SK-MEL-5 (cell line): ENCODE measurements at regions not wholly inside any gene's neighbourhood (a gene's known extent, or its start where the extent isn't known, plus 50 kb on each side); places are given as distances from the start of the nearest gene placed in this dataset.

Source experiments
- DNase-seq: peaks from one replicate; pipeline ENCODE4 v3.0.0-alpha.2; 2016; ENCODE audit warnings: low read depth, low spot score
- in situ Hi-C: cut with HindIII; loops from 2 replicates; pipeline ENCODE4 v1.10.0; 2016; ENCODE audit warnings: low sequenced_read_pairs, high pct_unique_total_duplicates, low pct_unique_long_range_greater_than_20kb

- no peak for DNase-seq
- in situ Hi-C loops, result no loop called here
These were observed 53.4 kb upstream of the NAV3 start for GRCh38 chr12:77777274-77777673.

GRCh38 chr12:77774761-77775160, 55.9 kb upstream of the NAV3 start:
- in situ Hi-C loops, result no loop called here

GRCh38 chr12:77772676-77773298, 57.9 kb upstream of the NAV3 start:
- no peak for DNase-seq
- in situ Hi-C loops, result no loop called here

More at GRCh38 chr12:77774761-77775160, 55.9 kb upstream of the NAV3 start:
- no peak for DNase-seq

- DNase-seq, result no peak
- in situ Hi-C loops, result no loop called here
These were observed 62.1 kb upstream of the NAV3 start for GRCh38 chr12:77768558-77768957.

- in situ Hi-C loops, result no loop called here
- no peak for DNase-seq
These were observed 62.8 kb upstream of the NAV3 start for GRCh38 chr12:77767756-77768343.

GRCh38 chr12:77767335-77767734, 63.4 kb upstream of the NAV3 start:
- in situ Hi-C loops, result no loop called here
- DNase-seq, result no peak

GRCh38 chr12:77766224-77766623, 64.5 kb upstream of the NAV3 start:
- DNase-seq, result no peak
- in situ Hi-C loops, result no loop called here

- DNase-seq, result no peak
These were observed 69.4 kb upstream of the NAV3 start for GRCh38 chr12:77761286-77761685.

GRCh38 chr12:77760271-77761025, 70.2 kb upstream of the NAV3 start:
- DNase-seq, result no peak
- in situ Hi-C loops, result no loop called here

More at GRCh38 chr12:77761286-77761685, 69.4 kb upstream of the NAV3 start:
- in situ Hi-C loops, result no loop called here

GRCh38 chr12:77754086-77754485, 76.6 kb upstream of the NAV3 start:
- in situ Hi-C loops, result no loop called here
- DNase-seq, result no peak

GRCh38 chr12:77751939-77752338, 78.8 kb upstream of the NAV3 start:
- in situ Hi-C loops, result no loop called here
- DNase-seq, result no peak

GRCh38 chr12:77746096-77746495, 84.6 kb upstream of the NAV3 start:
- peak; percentile 24 for DNase-seq
- in situ Hi-C loops, result no loop called here

- in situ Hi-C loops, result no loop called here
- no peak for DNase-seq
These were observed 85.1 kb upstream of the NAV3 start for GRCh38 chr12:77745624-77746023.

- in situ Hi-C loops, result no loop called here
- no peak for DNase-seq
These were observed 88.1 kb upstream of the NAV3 start for GRCh38 chr12:77742631-77743030.

GRCh38 chr12:77741974-77742517, 88.6 kb upstream of the NAV3 start:
- no peak for DNase-seq
- in situ Hi-C loops, result no loop called here

- DNase-seq, result peak; percentile 12
- in situ Hi-C loops, result no loop called here
These were observed 94.3 kb upstream of the NAV3 start for GRCh38 chr12:77736219-77736965.

- DNase-seq, result no peak
- in situ Hi-C loops, result no loop called here
These were observed 96.3 kb upstream of the NAV3 start for GRCh38 chr12:77734214-77734883.

GRCh38 chr12:77728018-77728417, 102.7 kb upstream of the NAV3 start:
- in situ Hi-C loops, result no loop called here
- no peak for DNase-seq
